ENCODE measurements at regions not wholly inside any gene's neighbourhood (a gene's known extent, or its start where the extent isn't known, plus 50 kb on each side); places are given as distances from the start of the nearest gene placed in this dataset.

- TF ChIP-seq CTCF (conservative IDR thresholded peaks at IDR 0.05; ENCODE audit: low read depth, low read length), result no peak
- no peak for DNase-seq (ENCODE audit: low read depth)
- H3K4me3 ChIP-seq (ENCODE audit: low read length), result no peak overlapping the region
Measured at GRCh38 chr10:33520223-33520622, 185.8 kb upstream of the NRP1 start.

DNA sequence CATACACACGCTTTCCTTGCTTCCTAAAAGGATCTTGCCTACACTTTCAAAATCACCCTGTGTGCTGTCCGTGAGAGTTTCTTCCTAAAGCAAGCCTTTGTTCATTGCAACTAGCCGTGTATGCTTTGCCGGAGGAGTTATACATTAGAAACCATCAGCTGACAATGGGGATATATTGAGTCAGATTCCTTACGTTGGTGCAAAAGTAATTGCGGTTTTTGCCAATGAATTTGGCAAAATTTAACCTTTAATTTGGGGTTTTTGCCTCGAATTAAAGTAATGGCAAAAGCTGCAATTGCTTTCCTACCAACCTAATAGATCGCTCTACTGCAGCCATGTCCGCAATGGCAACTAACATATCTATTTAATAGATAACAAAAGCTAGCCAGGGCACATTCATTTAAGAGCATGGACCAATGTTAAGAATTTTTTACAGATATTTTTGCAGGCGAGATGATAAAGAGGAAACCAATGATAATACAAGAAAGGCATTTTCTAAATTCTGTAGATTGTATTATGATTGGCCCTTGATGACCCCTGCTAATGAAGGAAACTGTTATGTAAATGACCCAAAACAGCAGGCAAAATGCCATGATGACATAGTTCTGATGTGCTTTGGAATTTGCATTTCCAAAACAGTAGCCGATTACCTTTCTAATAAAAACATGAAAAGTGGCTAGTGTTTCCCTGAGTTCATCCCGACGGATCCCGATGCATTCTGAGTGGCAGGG is 184.8 kb upstream of the NRP1 start:
- no peak for DNase-seq (ENCODE audit: low read depth)
- no peak for TF ChIP-seq CTCF (conservative IDR thresholded peaks at IDR 0.05; ENCODE audit: low read depth, low read length)

GRCh38 chr10:33510206-33510605 is 175.7 kb upstream of the NRP1 start:
- no peak for DNase-seq (ENCODE audit: low read depth)
- no peak for TF ChIP-seq CTCF (conservative IDR thresholded peaks at IDR 0.05; ENCODE audit: low read depth, low read length)
- no peak overlapping the region for H3K4me3 ChIP-seq (ENCODE audit: low read length)

More for the DNA sequence above, 184.8 kb upstream of the NRP1 start:
- H3K4me3 ChIP-seq (ENCODE audit: low read length), result no peak overlapping the region

DNA sequence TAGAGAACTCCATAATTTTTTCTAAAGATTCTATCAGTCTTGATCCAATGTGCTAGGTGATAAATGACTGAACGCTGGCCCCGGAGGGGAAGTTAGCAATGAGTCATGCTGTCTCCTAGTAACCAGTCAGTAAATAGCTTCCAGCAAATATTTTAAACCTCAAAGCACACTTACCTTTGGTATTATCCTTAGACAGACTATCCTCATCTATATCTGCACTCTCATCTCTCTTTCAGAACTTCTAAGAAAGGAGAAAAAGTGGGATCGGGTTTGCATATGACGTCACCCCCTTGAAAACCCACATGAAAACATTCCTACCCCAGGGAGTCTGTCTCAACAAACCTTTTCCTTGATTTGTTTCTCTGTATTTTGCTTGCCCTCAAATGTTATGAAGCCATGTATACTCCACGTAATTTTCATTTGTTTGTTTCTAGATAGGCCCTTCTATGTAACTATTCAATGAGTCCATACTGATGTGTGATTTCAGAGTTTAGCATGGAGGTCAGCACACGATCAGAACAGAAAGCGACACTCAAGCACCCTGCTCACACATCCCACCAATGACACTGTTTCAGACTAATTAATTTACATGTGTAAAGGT is 174.9 kb upstream of the NRP1 start:
- no peak for TF ChIP-seq CTCF (conservative IDR thresholded peaks at IDR 0.05; ENCODE audit: low read depth, low read length)
- DNase-seq (ENCODE audit: low read depth), result peak; percentile 43
- H3K4me3 ChIP-seq (ENCODE audit: low read length), result no peak overlapping the region

DNA sequence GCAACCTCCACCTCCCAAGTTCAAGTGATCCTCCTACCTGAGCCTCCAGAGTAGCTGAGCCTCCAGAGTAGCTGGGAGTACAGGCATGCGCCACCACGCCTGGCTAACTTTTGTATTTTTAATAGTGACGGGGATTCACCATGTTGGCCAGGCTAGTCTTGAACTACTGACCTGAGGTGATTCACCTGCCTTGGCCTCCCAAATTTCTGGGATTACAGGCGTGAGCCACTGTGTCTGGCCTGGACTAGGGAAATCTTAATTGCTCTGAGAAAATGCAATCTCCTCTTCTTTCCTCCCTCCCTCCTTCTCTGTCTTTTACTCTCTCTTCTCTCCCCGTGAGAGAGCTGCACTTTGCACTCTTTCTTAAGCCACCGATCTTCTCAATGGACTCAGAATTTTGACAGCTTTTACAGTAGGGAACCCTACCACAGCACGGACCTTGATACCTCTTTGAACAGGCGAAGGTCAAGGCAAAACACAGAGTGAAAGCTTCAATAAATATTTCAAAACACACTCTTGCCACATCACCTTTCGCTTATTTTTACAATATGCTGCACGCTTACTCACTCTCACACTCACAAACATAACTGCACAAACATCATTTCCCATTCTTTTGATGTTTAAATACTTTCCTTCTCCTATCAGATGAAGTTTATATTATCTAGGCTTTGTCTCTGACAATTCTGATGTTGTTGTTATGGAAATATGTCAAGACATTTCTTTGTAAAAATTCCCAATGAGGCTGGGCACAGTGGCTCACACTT is 173.4 kb upstream of the NRP1 start:
- no peak overlapping the region for H3K4me3 ChIP-seq (ENCODE audit: low read length)
- TF ChIP-seq CTCF (conservative IDR thresholded peaks at IDR 0.05; ENCODE audit: low read depth, low read length), result no peak
- no peak for DNase-seq (ENCODE audit: low read depth)

DNA sequence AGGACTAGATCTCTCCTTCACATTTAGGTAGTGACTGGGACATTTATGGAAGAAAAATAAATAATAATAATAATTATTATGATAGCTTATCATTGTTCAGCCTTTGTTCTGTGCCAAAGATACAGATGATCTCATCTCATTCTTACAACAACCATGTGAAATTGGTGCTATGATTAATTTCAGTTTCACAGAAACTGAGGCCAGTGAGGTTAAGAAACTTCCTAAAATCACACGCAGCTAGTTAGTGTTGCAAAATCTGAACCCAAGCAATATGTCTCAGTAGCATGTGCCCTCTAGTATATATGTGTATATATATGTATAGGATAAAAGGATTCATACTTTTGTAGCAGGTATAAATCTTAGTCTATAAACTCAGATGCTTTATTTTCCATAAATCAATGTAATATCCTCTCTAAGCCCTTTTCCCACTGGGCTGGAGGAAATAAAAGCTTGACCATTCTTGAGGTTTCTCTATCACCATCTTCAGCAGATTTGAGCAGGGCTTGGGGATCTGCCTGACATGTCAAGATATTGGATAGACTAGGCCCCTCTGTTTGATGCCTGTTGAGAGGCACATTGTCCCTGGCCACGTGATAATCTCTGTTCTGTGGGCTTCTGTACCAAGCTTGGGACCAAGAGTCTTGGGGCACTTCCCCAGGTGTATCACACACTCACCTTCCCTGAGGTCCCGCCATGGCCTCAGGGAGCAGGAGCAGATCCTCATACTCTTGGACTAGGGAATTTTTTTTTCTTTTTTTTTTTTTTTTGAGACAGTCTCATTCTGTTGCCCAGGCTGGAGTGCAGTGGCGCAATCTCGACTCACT is 172.6 kb upstream of the NRP1 start:
- H3K4me3 ChIP-seq (ENCODE audit: low read length), result no peak overlapping the region
- TF ChIP-seq CTCF (conservative IDR thresholded peaks at IDR 0.05; ENCODE audit: low read depth, low read length), result no peak
- no peak for DNase-seq (ENCODE audit: low read depth)
